ENCODE measurements at regions not wholly inside any gene's neighbourhood (a gene's known extent, or its start where the extent isn't known, plus 50 kb on each side); places are given as distances from the start of the nearest gene placed in this dataset.

- Histone ChIP-seq H3K4me3 (ENCODE audit: low read length) (no peak overlapping the region), H3K9me3 (ENCODE audit: control insufficient read depth, low read depth, low read length) (no peaks in the 10 kb centered on the region), H3K27ac (ENCODE audit: low read length) (no peak overlapping the region), H3K9ac (ENCODE audit: low read length) (no peak overlapping the region), H3K36me3 (ENCODE audit: control insufficient read depth, low read depth, low read length) (no peaks in the 10 kb centered on the region), H3K4me1 (ENCODE audit: control insufficient read depth, low read depth, low read length) (no peaks in the 10 kb centered on the region), H3K27me3 (ENCODE audit: control insufficient read depth, insufficient read depth, low read length) (no peaks in the 10 kb centered on the region)
Measured at GRCh38 chr13:104483631-104484030, 1417.4 kb upstream of the SLC10A2 start.

GRCh38 chr13:104477261-104477660 lies 1411.0 kb upstream of the SLC10A2 start:
- no peak overlapping the region for H3K9ac ChIP-seq (ENCODE audit: low read length)
- H3K9me3 ChIP-seq (ENCODE audit: control insufficient read depth, low read depth, low read length), result no peaks in the 10 kb centered on the region
- no peak overlapping the region for H3K27ac ChIP-seq (ENCODE audit: low read length)

GRCh38 chr13:104473936-104474335 lies 1407.7 kb upstream of the SLC10A2 start:
- Histone ChIP-seq H3K27me3 (ENCODE audit: control insufficient read depth, insufficient read depth, low read length) (no peaks in the 10 kb centered on the region), H3K9ac (ENCODE audit: low read length) (no peak overlapping the region), H3K4me1 (ENCODE audit: control insufficient read depth, low read depth, low read length) (no peaks in the 10 kb centered on the region), H3K4me3 (ENCODE audit: low read length) (no peak overlapping the region), H3K27ac (ENCODE audit: low read length) (no peak overlapping the region), H3K9me3 (ENCODE audit: control insufficient read depth, low read depth, low read length) (no peaks in the 10 kb centered on the region), H3K36me3 (ENCODE audit: control insufficient read depth, low read depth, low read length) (no peaks in the 10 kb centered on the region)

More at GRCh38 chr13:104477261-104477660, 1411.0 kb upstream of the SLC10A2 start:
- H3K27me3 ChIP-seq (ENCODE audit: control insufficient read depth, insufficient read depth, low read length), result no peaks in the 10 kb centered on the region
- H3K36me3 ChIP-seq (ENCODE audit: control insufficient read depth, low read depth, low read length), result no peaks in the 10 kb centered on the region
- no peaks in the 10 kb centered on the region for H3K4me1 ChIP-seq (ENCODE audit: control insufficient read depth, low read depth, low read length)
- H3K4me3 ChIP-seq (ENCODE audit: low read length), result no peak overlapping the region

GRCh38 chr13:104466016-104466415 lies 1399.8 kb upstream of the SLC10A2 start:
- H3K36me3 ChIP-seq (ENCODE audit: control insufficient read depth, low read depth, low read length), result no peaks in the 10 kb centered on the region
- no peak overlapping the region for H3K4me3 ChIP-seq (ENCODE audit: low read length)
- H3K27me3 ChIP-seq (ENCODE audit: control insufficient read depth, insufficient read depth, low read length), result no peaks in the 10 kb centered on the region
- H3K4me1 ChIP-seq (ENCODE audit: control insufficient read depth, low read depth, low read length), result peaks cover 12% of the 10 kb centered on the region
- H3K27ac ChIP-seq (ENCODE audit: low read length), result no peak overlapping the region
- H3K9me3 ChIP-seq (ENCODE audit: control insufficient read depth, low read depth, low read length), result no peaks in the 10 kb centered on the region
- no peak overlapping the region for H3K9ac ChIP-seq (ENCODE audit: low read length)

GRCh38 chr13:104461049-104461448 lies 1394.8 kb upstream of the SLC10A2 start:
- no peak overlapping the region for H3K4me3 ChIP-seq (ENCODE audit: low read length)
- H3K36me3 ChIP-seq (ENCODE audit: control insufficient read depth, low read depth, low read length), result no peaks in the 10 kb centered on the region
- no peaks in the 10 kb centered on the region for H3K9me3 ChIP-seq (ENCODE audit: control insufficient read depth, low read depth, low read length)
- H3K4me1 ChIP-seq (ENCODE audit: control insufficient read depth, low read depth, low read length), result peaks cover 18% of the 10 kb centered on the region
- H3K27me3 ChIP-seq (ENCODE audit: control insufficient read depth, insufficient read depth, low read length), result no peaks in the 10 kb centered on the region
- no peak overlapping the region for H3K27ac ChIP-seq (ENCODE audit: low read length)
- H3K9ac ChIP-seq (ENCODE audit: low read length), result no peak overlapping the region

GRCh38 chr13:104460554-104460953 lies 1394.3 kb upstream of the SLC10A2 start:
- Histone ChIP-seq H3K36me3 (ENCODE audit: control insufficient read depth, low read depth, low read length) (no peaks in the 10 kb centered on the region), H3K27ac (ENCODE audit: low read length) (no peak overlapping the region), H3K27me3 (ENCODE audit: control insufficient read depth, insufficient read depth, low read length) (no peaks in the 10 kb centered on the region), H3K4me3 (ENCODE audit: low read length) (no peak overlapping the region), H3K9me3 (ENCODE audit: control insufficient read depth, low read depth, low read length) (no peaks in the 10 kb centered on the region), H3K9ac (ENCODE audit: low read length) (no peak overlapping the region), H3K4me1 (ENCODE audit: control insufficient read depth, low read depth, low read length) (peaks cover 18% of the 10 kb centered on the region)

GRCh38 chr13:104450006-104450405 lies 1383.8 kb upstream of the SLC10A2 start:
- no peaks in the 10 kb centered on the region for H3K9me3 ChIP-seq (ENCODE audit: control insufficient read depth, low read depth, low read length)
- H3K27me3 ChIP-seq (ENCODE audit: control insufficient read depth, insufficient read depth, low read length), result no peaks in the 10 kb centered on the region
- H3K36me3 ChIP-seq (ENCODE audit: control insufficient read depth, low read depth, low read length), result no peaks in the 10 kb centered on the region
- no peak overlapping the region for H3K9ac ChIP-seq (ENCODE audit: low read length)
- H3K27ac ChIP-seq (ENCODE audit: low read length), result no peak overlapping the region
- H3K4me3 ChIP-seq (ENCODE audit: low read length), result no peak overlapping the region
- H3K4me1 ChIP-seq (ENCODE audit: control insufficient read depth, low read depth, low read length), result peaks cover 3% of the 10 kb centered on the region

- no peaks in the 10 kb centered on the region for H3K36me3 ChIP-seq (ENCODE audit: control insufficient read depth, low read depth, low read length)
- no peaks in the 10 kb centered on the region for H3K9me3 ChIP-seq (ENCODE audit: control insufficient read depth, low read depth, low read length)
- H3K4me1 ChIP-seq (ENCODE audit: control insufficient read depth, low read depth, low read length), result peaks cover 3% of the 10 kb centered on the region
- no peaks in the 10 kb centered on the region for H3K27me3 ChIP-seq (ENCODE audit: control insufficient read depth, insufficient read depth, low read length)
- H3K27ac ChIP-seq (ENCODE audit: low read length), result no peak overlapping the region
- H3K9ac ChIP-seq (ENCODE audit: low read length), result no peak overlapping the region
- H3K4me3 ChIP-seq (ENCODE audit: low read length), result no peak overlapping the region
Measured at GRCh38 chr13:104447348-104447747, 1381.1 kb upstream of the SLC10A2 start.

GRCh38 chr13:104442536-104442935 lies 1376.3 kb upstream of the SLC10A2 start:
- Histone ChIP-seq H3K4me3 (ENCODE audit: low read length) (no peak overlapping the region), H3K4me1 (ENCODE audit: control insufficient read depth, low read depth, low read length) (peaks cover 3% of the 10 kb centered on the region), H3K9me3 (ENCODE audit: control insufficient read depth, low read depth, low read length) (no peaks in the 10 kb centered on the region), H3K27ac (ENCODE audit: low read length) (no peak overlapping the region), H3K27me3 (ENCODE audit: control insufficient read depth, insufficient read depth, low read length) (no peaks in the 10 kb centered on the region), H3K36me3 (ENCODE audit: control insufficient read depth, low read depth, low read length) (no peaks in the 10 kb centered on the region), H3K9ac (ENCODE audit: low read length) (no peak overlapping the region)

- Histone ChIP-seq H3K4me3 (ENCODE audit: low read length) (no peak overlapping the region), H3K4me1 (ENCODE audit: control insufficient read depth, low read depth, low read length) (no peaks in the 10 kb centered on the region), H3K9ac (ENCODE audit: low read length) (no peak overlapping the region), H3K9me3 (ENCODE audit: control insufficient read depth, low read depth, low read length) (no peaks in the 10 kb centered on the region), H3K27ac (ENCODE audit: low read length) (no peak overlapping the region), H3K27me3 (ENCODE audit: control insufficient read depth, insufficient read depth, low read length) (no peaks in the 10 kb centered on the region), H3K36me3 (ENCODE audit: control insufficient read depth, low read depth, low read length) (no peaks in the 10 kb centered on the region)
Measured at GRCh38 chr13:104436555-104436954, 1370.3 kb upstream of the SLC10A2 start.

- H3K9me3 ChIP-seq (ENCODE audit: control insufficient read depth, low read depth, low read length), result no peaks in the 10 kb centered on the region
- H3K36me3 ChIP-seq (ENCODE audit: control insufficient read depth, low read depth, low read length), result no peaks in the 10 kb centered on the region
- H3K4me1 ChIP-seq (ENCODE audit: control insufficient read depth, low read depth, low read length), result no peaks in the 10 kb centered on the region
- no peaks in the 10 kb centered on the region for H3K27me3 ChIP-seq (ENCODE audit: control insufficient read depth, insufficient read depth, low read length)
- no peak overlapping the region for H3K27ac ChIP-seq (ENCODE audit: low read length)
- H3K4me3 ChIP-seq (ENCODE audit: low read length), result no peak overlapping the region
- no peak overlapping the region for H3K9ac ChIP-seq (ENCODE audit: low read length)
Measured at GRCh38 chr13:104431895-104432294, 1365.7 kb upstream of the SLC10A2 start.

GRCh38 chr13:104426435-104426834 lies 1360.2 kb upstream of the SLC10A2 start:
- H3K9me3 ChIP-seq (ENCODE audit: control insufficient read depth, low read depth, low read length), result no peaks in the 10 kb centered on the region
- H3K4me3 ChIP-seq (ENCODE audit: low read length), result no peak overlapping the region
- H3K27ac ChIP-seq (ENCODE audit: low read length), result no peak overlapping the region
- H3K9ac ChIP-seq (ENCODE audit: low read length), result no peak overlapping the region
- H3K27me3 ChIP-seq (ENCODE audit: control insufficient read depth, insufficient read depth, low read length), result no peaks in the 10 kb centered on the region
- H3K4me1 ChIP-seq (ENCODE audit: control insufficient read depth, low read depth, low read length), result no peaks in the 10 kb centered on the region
- no peaks in the 10 kb centered on the region for H3K36me3 ChIP-seq (ENCODE audit: control insufficient read depth, low read depth, low read length)
